Neuronal stem cell (in vitro differentiated cells): ENCODE measurements at regions not wholly inside any gene's neighbourhood (a gene's known extent, or its start where the extent isn't known, plus 50 kb on each side); places are given as distances from the start of the nearest gene placed in this dataset.

ENCODE experiments used
- DNase-seq: peaks from one replicate; pipeline ENCODE4 v3.0.0-alpha.2; 2013; ENCODE audit warnings: low spot score
- H2AFZ ChIP-seq: one replicate; pipeline ENCODE4 v1.6.1; 2013; ENCODE audit warnings: mild to moderate bottlenecking, low read length, inconsistent platforms
- H2AK5ac ChIP-seq: 2 replicates; pipeline ENCODE4 v1.6.1; 2013; ENCODE audit warnings: low read depth, mild to moderate bottlenecking, inconsistent platforms, low read length, moderate library complexity, mixed read lengths
- H2BK120ac ChIP-seq: 2 replicates; pipeline ENCODE4 v1.6.1; 2013; ENCODE audit warnings: low read depth, mild to moderate bottlenecking, inconsistent platforms, low read length, moderate library complexity, mixed read lengths
- H2BK12ac ChIP-seq: one replicate; pipeline ENCODE4 v1.6.1; 2013; ENCODE audit warnings: low read length, inconsistent platforms
- H2BK15ac ChIP-seq: 2 replicates; pipeline ENCODE4 v1.6.1; 2013; ENCODE audit warnings: mild to moderate bottlenecking, low read length, inconsistent platforms, mixed read lengths
- H2BK5ac ChIP-seq: one replicate; pipeline ENCODE4 v1.6.1; 2013; ENCODE audit warnings: inconsistent platforms, mild to moderate bottlenecking, low read length, moderate library complexity
- H3K14ac ChIP-seq: one replicate; pipeline ENCODE4 v1.6.1; 2013; ENCODE audit warnings: low read length, inconsistent platforms
- H3K18ac ChIP-seq: 2 replicates; pipeline ENCODE4 v1.6.1; 2013; ENCODE audit warnings: low read length, inconsistent platforms
- H3K23ac ChIP-seq: 2 replicates; pipeline ENCODE4 v1.6.1; 2013; ENCODE audit warnings: low read depth, mild to moderate bottlenecking, mixed read lengths, low read length, inconsistent platforms; ENCODE audit not compliant: poor library complexity
- H3K27ac ChIP-seq: replicated peaks from 3 replicates; pipeline ENCODE4 v1.5.1; 2013; ENCODE audit warnings: low read length, inconsistent platforms
- H3K27me3 ChIP-seq, 3 experiments: 2 replicates each; pipeline ENCODE4 v1.6.1; 2013; ENCODE audit warnings: low read length in 3 of 3, mild to moderate bottlenecking in 2 of 3, inconsistent platforms in 1 of 3, low read depth in 1 of 3, mixed read lengths in 1 of 3, moderate library complexity in 1 of 3; ENCODE audit not compliant: control insufficient read depth in 3 of 3, insufficient read depth in 3 of 3
- H3K36me3 ChIP-seq, 2 donors: replicated peaks in 1 of 2; 2 replicates each; pipeline ENCODE4 v1.6.1; 2013; ENCODE audit warnings: low read length in 2 of 2; ENCODE audit not compliant: control insufficient read depth in 2 of 2, insufficient read depth in 2 of 2
- H3K4ac ChIP-seq: 2 replicates; pipeline ENCODE4 v1.6.1; 2013; ENCODE audit warnings: inconsistent platforms, mild to moderate bottlenecking, low read length, moderate library complexity
- H3K4me1 ChIP-seq, 2 donors: 1 replicate in 1 of 2; 2 replicates in 1 of 2; pipeline ENCODE4 v1.6.1; 2013; ENCODE audit warnings: low read length in 2 of 2, low read depth in 1 of 2; ENCODE audit not compliant: control insufficient read depth in 2 of 2, insufficient read depth in 1 of 2
- H3K4me2 ChIP-seq: one replicate; pipeline ENCODE4 v1.6.1; 2013; ENCODE audit warnings: mild to moderate bottlenecking, low read length, inconsistent platforms; ENCODE audit not compliant: insufficient read depth, poor library complexity, severe bottlenecking
- H3K4me3 ChIP-seq, 2 donors: 2 replicates each; pipeline ENCODE4 v1.5.1; 2013; ENCODE audit warnings: low read length in 2 of 2, mild to moderate bottlenecking in 2 of 2, inconsistent platforms in 1 of 2, moderate library complexity in 1 of 2
- H3K79me1 ChIP-seq: one replicate; pipeline ENCODE4 v1.6.1; 2013; ENCODE audit warnings: low read depth, mild to moderate bottlenecking, inconsistent platforms, low read length, moderate library complexity
- H3K9ac ChIP-seq: one replicate; pipeline ENCODE4 v1.6.1; 2013; ENCODE audit warnings: mild to moderate bottlenecking, low read depth, low read length, inconsistent platforms; ENCODE audit not compliant: poor library complexity
- H3K9me3 ChIP-seq, 2 donors: replicated peaks in 1 of 2; 2 replicates each; pipeline versions ENCODE3 to v1.6.1; 2013; ENCODE audit warnings: low read length in 2 of 2, mild to moderate bottlenecking in 2 of 2, inconsistent platforms in 1 of 2, low read depth in 1 of 2, mixed read lengths in 1 of 2, moderate library complexity in 1 of 2; ENCODE audit not compliant: control insufficient read depth in 2 of 2, insufficient read depth in 1 of 2
- H4K8ac ChIP-seq: one replicate; pipeline ENCODE4 v1.6.1; 2013; ENCODE audit warnings: low read depth, mild to moderate bottlenecking, inconsistent platforms, low read length, moderate library complexity
- H4K91ac ChIP-seq: one replicate; pipeline ENCODE4 v1.6.1; 2013; ENCODE audit warnings: low read length, low read depth, mild to moderate bottlenecking, inconsistent platforms; ENCODE audit not compliant: poor library complexity
- WGBS, 2 donors: extraction: QIAGEN DNeasy Blood & Tissue Kit; methylation state at CpG; one replicate each; pipeline ENCODE4 v1.1.7; 2013; ENCODE audit warnings: missing lambda C conversion rate in 2 of 2, mixed read lengths in 1 of 2; ENCODE audit not compliant: insufficient read length in 2 of 2, insufficient replicate concordance in 1 of 2; ENCODE audit errors: extremely low coverage in 2 of 2; 5-methylcytosine and 5-hydroxymethylcytosine counted together

DNA sequence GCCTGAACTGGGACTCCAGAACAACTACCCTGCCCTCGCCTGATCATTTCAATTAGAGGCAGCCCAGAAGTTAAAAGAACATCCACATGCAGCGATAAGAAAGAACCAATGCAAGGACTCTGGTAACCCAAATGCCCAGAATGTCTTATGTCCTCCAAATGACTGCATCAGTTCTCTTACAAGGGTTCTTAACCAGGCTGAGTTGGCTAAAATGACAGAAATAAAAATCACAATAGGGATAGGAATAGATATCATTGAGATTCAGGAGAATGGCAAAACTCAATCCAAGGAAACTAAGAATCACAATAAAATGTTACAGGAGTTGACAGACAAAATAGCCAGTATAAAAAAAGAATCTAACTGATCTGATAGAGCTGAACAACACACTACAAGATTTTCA, 80.1 kb upstream of the PTGFR start:
- H2BK5ac ChIP-seq, result no peak overlapping the region
- H2BK120ac ChIP-seq, result no peak overlapping the region
- H2AK5ac ChIP-seq, result no peak overlapping the region
- H3K4ac ChIP-seq, result no peak overlapping the region
- no peak overlapping the region for H3K9ac ChIP-seq
- H2BK12ac ChIP-seq, result no peak overlapping the region
- H3K36me3 ChIP-seq, result no peaks in the 10 kb centered on the region
- H4K8ac ChIP-seq, result no peak overlapping the region
- H3K4me2 ChIP-seq, result no peak overlapping the region
- H4K91ac ChIP-seq, result no peak overlapping the region
- H3K79me1 ChIP-seq, result no peaks in the 10 kb centered on the region
- H3K4me1 ChIP-seq, result no peaks in the 10 kb centered on the region
- no peak overlapping the region for H3K27ac ChIP-seq
- H2AFZ ChIP-seq, result no peak overlapping the region
- H3K23ac ChIP-seq, result no peak overlapping the region
- no peaks in the 10 kb centered on the region for H3K27me3 ChIP-seq
- WGBS, 2 donors, result no CpG with 5 or more reads among the region's 2 CpGs
- H3K18ac ChIP-seq, result no peak overlapping the region
- H3K9me3 ChIP-seq, result peaks cover 0 to 2% of the 10 kb centered on the region in 2 donors
- no peak overlapping the region for H2BK15ac ChIP-seq
- H3K4me3 ChIP-seq, result no peak overlapping the region
- no peak for DNase-seq
- no peak overlapping the region for H3K14ac ChIP-seq

DNA sequence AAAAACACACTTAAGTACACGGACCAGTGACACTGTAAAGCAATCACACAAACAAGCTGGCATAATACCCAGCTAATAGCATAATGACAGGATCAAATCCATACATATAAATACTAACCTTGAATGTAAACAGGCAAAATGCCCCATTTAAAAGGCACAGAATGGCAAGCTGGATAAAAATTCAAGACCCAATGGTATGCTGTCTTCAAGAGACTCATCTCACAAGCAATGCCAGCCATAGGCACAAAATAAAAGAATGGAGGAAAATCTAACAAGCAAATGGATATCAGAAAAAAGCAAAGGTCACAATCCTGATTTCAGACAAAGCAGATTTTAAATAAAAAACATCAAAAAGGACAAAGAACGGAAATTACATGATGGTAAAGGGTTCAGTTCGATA, 79.1 kb upstream of the PTGFR start:
- Histone ChIP-seq H3K9ac (no peak overlapping the region), H3K27me3 (no peaks in the 10 kb centered on the region), H3K4me2 (no peak overlapping the region), H2BK15ac (no peak overlapping the region), H4K8ac (no peak overlapping the region), H3K9me3 (peaks cover 0 to 2% of the 10 kb centered on the region in 2 donors), H3K23ac (no peak overlapping the region), H3K36me3 (no peaks in the 10 kb centered on the region), H3K4me1 (no peaks in the 10 kb centered on the region), H3K79me1 (no peaks in the 10 kb centered on the region), H2AK5ac (no peak overlapping the region), H3K4me3 (no peak overlapping the region), H2AFZ (no peak overlapping the region), H2BK5ac (no peak overlapping the region), H3K27ac (no peak overlapping the region), H4K91ac (no peak overlapping the region), H3K18ac (no peak overlapping the region), H3K4ac (no peak overlapping the region), H3K14ac (no peak overlapping the region), H2BK12ac (no peak overlapping the region), H2BK120ac (no peak overlapping the region)
- no peak for DNase-seq
- no CpG with 5 or more reads among the region's 3 CpGs for WGBS, 2 donors

DNA sequence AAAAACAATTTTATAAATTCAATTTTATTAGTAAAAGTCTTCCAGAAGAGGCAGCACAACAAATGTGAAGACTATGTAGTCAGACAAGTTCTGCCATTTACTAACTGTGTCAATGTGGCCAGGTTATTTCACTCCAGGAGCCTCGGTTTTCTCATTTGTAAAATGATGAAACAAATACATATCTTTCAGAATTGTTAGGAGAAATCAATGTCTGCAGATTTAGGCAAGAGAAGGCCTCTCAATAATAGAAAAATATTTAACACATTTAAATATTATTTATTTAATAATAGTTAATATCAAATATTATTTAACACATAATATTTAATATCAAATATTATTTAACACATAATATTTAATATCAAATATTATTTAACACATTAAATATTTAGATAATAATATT, 75.6 kb upstream of the PTGFR start:
- no peak for DNase-seq
- H2BK120ac ChIP-seq, result no peak overlapping the region
- no peak overlapping the region for H3K14ac ChIP-seq
- no peak overlapping the region for H3K4ac ChIP-seq
- H3K27me3 ChIP-seq, result no peaks in the 10 kb centered on the region
- no peak overlapping the region for H2BK12ac ChIP-seq
- H3K4me2 ChIP-seq, result no peak overlapping the region
- no peak overlapping the region for H2BK5ac ChIP-seq
- no peak overlapping the region for H3K4me3 ChIP-seq
- H2BK15ac ChIP-seq, result no peak overlapping the region
- no CpG with 5 or more reads among the region's 1 CpG for WGBS, 2 donors
- no peak overlapping the region for H3K23ac ChIP-seq
- H2AK5ac ChIP-seq, result no peak overlapping the region
- no peak overlapping the region for H2AFZ ChIP-seq
- no peaks in the 10 kb centered on the region for H3K36me3 ChIP-seq
- peaks cover 0 to 1% of the 10 kb centered on the region in 2 donors for H3K9me3 ChIP-seq
- no peaks in the 10 kb centered on the region for H3K4me1 ChIP-seq
- H3K79me1 ChIP-seq, result no peaks in the 10 kb centered on the region
- no peak overlapping the region for H4K91ac ChIP-seq
- no peak overlapping the region for H3K27ac ChIP-seq
- H4K8ac ChIP-seq, result no peak overlapping the region
- no peak overlapping the region for H3K9ac ChIP-seq
- no peak overlapping the region for H3K18ac ChIP-seq

DNA sequence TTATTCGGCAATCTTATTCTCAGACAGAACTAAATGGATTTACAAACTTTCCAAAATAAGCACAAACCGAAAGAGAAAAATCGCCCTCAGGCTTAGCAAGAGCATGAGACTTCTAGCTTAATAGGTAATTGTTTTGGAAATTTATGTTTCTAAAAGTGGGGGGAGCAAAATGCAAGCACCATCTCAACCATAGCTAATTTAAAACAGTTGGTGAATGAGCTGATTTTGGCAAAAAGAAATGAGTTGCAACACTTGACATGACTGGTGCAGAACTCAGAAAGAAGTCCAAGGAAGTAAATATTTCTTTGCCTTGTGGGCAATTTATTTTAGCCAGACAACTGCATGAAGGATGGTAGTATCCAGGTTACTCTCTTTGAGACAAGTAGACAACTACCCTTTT, 71.5 kb upstream of the PTGFR start:
- Histone ChIP-seq H3K36me3 (no peaks in the 10 kb centered on the region), H4K8ac (no peak overlapping the region), H2BK12ac (no peak overlapping the region), H3K79me1 (no peaks in the 10 kb centered on the region), H3K14ac (no peak overlapping the region), H2BK120ac (no peak overlapping the region), H3K4me1 (no peaks in the 10 kb centered on the region), H4K91ac (no peak overlapping the region), H3K23ac (no peak overlapping the region), H2BK5ac (no peak overlapping the region), H3K9me3 (no peaks in the 10 kb centered on the region), H2BK15ac (no peak overlapping the region), H3K27me3 (no peaks in the 10 kb centered on the region), H3K18ac (no peak overlapping the region), H3K27ac (no peak overlapping the region), H3K9ac (no peak overlapping the region), H3K4me2 (no peak overlapping the region), H3K4ac (no peak overlapping the region), H2AFZ (no peak overlapping the region), H2AK5ac (no peak overlapping the region), H3K4me3 (no peak overlapping the region)
- no CpG with 5 or more reads among the region's 3 CpGs for WGBS, 2 donors
- DNase-seq, result no peak
